ENCODE measurements at regions not wholly inside any gene's neighbourhood (a gene's known extent, or its start where the extent isn't known, plus 50 kb on each side); places are given as distances from the start of the nearest gene placed in this dataset.

GRCh38 chr4:29717287-29718057 lies 1002.7 kb upstream of the PCDH7 start:
- DNase-seq (ENCODE audit: low read depth) = no peak
- H3K4me3 ChIP-seq (ENCODE audit: low read depth, low read length) = no peak overlapping the region
- TF ChIP-seq, protein P1, sequence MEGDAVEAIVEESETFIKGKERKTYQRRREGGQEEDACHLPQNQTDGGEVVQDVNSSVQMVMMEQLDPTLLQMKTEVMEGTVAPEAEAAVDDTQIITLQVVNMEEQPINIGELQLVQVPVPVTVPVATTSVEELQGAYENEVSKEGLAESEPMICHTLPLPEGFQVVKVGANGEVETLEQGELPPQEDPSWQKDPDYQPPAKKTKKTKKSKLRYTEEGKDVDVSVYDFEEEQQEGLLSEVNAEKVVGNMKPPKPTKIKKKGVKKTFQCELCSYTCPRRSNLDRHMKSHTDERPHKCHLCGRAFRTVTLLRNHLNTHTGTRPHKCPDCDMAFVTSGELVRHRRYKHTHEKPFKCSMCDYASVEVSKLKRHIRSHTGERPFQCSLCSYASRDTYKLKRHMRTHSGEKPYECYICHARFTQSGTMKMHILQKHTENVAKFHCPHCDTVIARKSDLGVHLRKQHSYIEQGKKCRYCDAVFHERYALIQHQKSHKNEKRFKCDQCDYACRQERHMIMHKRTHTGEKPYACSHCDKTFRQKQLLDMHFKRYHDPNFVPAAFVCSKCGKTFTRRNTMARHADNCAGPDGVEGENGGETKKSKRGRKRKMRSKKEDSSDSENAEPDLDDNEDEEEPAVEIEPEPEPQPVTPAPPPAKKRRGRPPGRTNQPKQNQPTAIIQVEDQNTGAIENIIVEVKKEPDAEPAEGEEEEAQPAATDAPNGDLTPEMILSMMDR (IDR thresholded peaks at IDR 0.05; ENCODE audit: low read depth, low read length, missing control alignments) = no peak
- in situ Hi-C loops (cut with HindIII; ENCODE audit: low sequenced_read_pairs) = no loop called here

- in situ Hi-C loops (cut with HindIII; ENCODE audit: low sequenced_read_pairs) = no loop called here
- TF ChIP-seq, protein P1 (IDR thresholded peaks at IDR 0.05; ENCODE audit: low read depth, low read length, missing control alignments) = no peak
- H3K4me3 ChIP-seq (ENCODE audit: low read depth, low read length) = no peak overlapping the region
- DNase-seq (ENCODE audit: low read depth) = no peak
These were observed 1002.0 kb upstream of the PCDH7 start for GRCh38 chr4:29718136-29718535.

DNA sequence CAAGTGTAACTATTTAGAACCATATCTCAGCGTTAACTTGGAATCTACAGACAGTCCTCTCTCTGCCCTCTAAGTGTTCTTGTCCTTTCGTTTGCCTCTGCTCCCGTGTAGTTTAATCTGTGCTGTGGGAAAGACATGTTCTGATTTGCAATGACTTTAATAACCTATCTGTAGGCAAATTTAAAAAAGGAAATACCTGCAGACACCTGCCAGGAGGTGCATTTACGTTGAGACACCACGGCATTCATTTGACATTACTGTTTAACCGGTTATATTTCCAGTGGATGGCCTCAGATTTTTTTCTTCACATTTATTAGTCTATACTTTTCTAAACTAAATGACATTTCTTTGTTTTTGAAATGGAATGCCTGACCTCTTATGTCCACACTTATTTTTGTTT lies 997.9 kb upstream of the PCDH7 start:
- H3K4me3 ChIP-seq (ENCODE audit: low read depth, low read length) = no peak overlapping the region
- TF ChIP-seq, protein P1 (IDR thresholded peaks at IDR 0.05; ENCODE audit: low read depth, low read length, missing control alignments) = no peak
- DNase-seq (ENCODE audit: low read depth) = no peak
- in situ Hi-C loops (cut with HindIII; ENCODE audit: low sequenced_read_pairs) = no loop called here

DNA sequence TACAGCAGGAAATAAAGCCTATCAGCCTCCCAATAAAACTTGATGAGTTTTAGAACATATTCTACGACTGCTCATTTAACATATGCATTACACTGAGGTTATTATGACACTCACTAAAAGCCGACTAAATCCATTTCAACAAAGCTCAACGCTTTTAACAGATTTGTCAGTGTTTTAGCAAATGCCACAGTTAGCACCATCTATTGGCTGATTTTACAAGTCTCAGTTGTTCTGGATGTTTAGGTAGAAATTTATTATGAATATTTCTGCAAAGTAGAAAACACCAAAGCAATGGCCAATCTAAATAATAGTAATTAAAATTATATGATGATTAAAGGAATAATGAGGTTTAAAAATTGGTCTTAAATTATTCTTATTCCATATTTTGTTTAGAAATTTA lies 993.2 kb upstream of the PCDH7 start:
- DNase-seq (ENCODE audit: low read depth) = no peak
- TF ChIP-seq, protein P1 (IDR thresholded peaks at IDR 0.05; ENCODE audit: low read depth, low read length, missing control alignments) = no peak
- no peak overlapping the region for H3K4me3 ChIP-seq (ENCODE audit: low read depth, low read length)
- in situ Hi-C loops (cut with HindIII; ENCODE audit: low sequenced_read_pairs) = no loop called here

- TF ChIP-seq, protein P1 (IDR thresholded peaks at IDR 0.05; ENCODE audit: low read depth, low read length, missing control alignments) = no peak
- in situ Hi-C loops (cut with HindIII; ENCODE audit: low sequenced_read_pairs) = no loop called here
- DNase-seq (ENCODE audit: low read depth) = no peak
- no peak overlapping the region for H3K4me3 ChIP-seq (ENCODE audit: low read depth, low read length)
These were observed 985.6 kb upstream of the PCDH7 start for GRCh38 chr4:29734343-29735213.

GRCh38 chr4:29756966-29757365 lies 963.2 kb upstream of the PCDH7 start:
- DNase-seq (ENCODE audit: low read depth) = no peak
- TF ChIP-seq, protein P1 (IDR thresholded peaks at IDR 0.05; ENCODE audit: low read depth, low read length, missing control alignments) = no peak
- H3K4me3 ChIP-seq (ENCODE audit: low read depth, low read length) = no peak overlapping the region
- in situ Hi-C loops (cut with HindIII; ENCODE audit: low sequenced_read_pairs) = no loop called here

All from astrocyte of the cerebellum (primary cell).